ENCODE measurements at regions not wholly inside any gene's neighbourhood (a gene's known extent, or its start where the extent isn't known, plus 50 kb on each side); places are given as distances from the start of the nearest gene placed in this dataset.

GRCh38 chr6:81689580-81689979 is 62.9 kb downstream of the TENT5A start:
- H3K23me2 ChIP-seq (ENCODE audit: low read depth, low read length) = no peaks in the 10 kb centered on the region
- no peak overlapping the region for H3K18ac ChIP-seq (ENCODE audit: extremely low read depth, low read length)
- no peaks in the 10 kb centered on the region for H3K79me1 ChIP-seq (ENCODE audit: low read depth, low read length)
- H3K4ac ChIP-seq (replicated peaks; ENCODE audit: insufficient read length, low read depth, low read length) = no peak overlapping the region
- H4K8ac ChIP-seq (ENCODE audit: extremely low read depth, insufficient read depth, low read length) = no peak overlapping the region
- no peaks in the 10 kb centered on the region for H3K79me2 ChIP-seq (ENCODE audit: control insufficient read depth in 1 of 2, insufficient read depth in 2 of 2, low read length in 2 of 2)
- H2AK5ac ChIP-seq (ENCODE audit: low read depth, low read length) = no peak overlapping the region
- 90% methylated on average over 3 of the region's 3 CpGs; no CpG with 5 or more reads in 1 of the 2 experiments for WGBS, 2 experiments (ENCODE audit: extremely low coverage in 1 of 2, insufficient coverage in 1 of 2, insufficient read length in 1 of 2, insufficient replicate concordance in 2 of 2, low coverage in 1 of 2, low lambda C conversion rate in 2 of 2, missing lambda C conversion rate in 1 of 2)
- no peaks in the 10 kb centered on the region for H3K9me3 ChIP-seq (ENCODE audit: insufficient read depth in 2 of 2, low read depth in 1 of 2, low read length in 1 of 2)
- no peaks in the 10 kb centered on the region for H3K4me1 ChIP-seq (replicated peaks in 1 of 4; ENCODE audit: control insufficient read depth in 3 of 4, insufficient read depth in 4 of 4, low read length in 3 of 4)
- H2BK20ac ChIP-seq (ENCODE audit: low read length) = no peak overlapping the region
- DNase-seq (ENCODE audit: low read depth in 1 of 2, low spot score in 2 of 2) (no peak), FAIRE-seq (no peak)
- no peak overlapping the region for H4K91ac ChIP-seq (replicated peaks; ENCODE audit: insufficient read length, low read length)
- no peaks in the 10 kb centered on the region for H4K20me1 ChIP-seq (replicated peaks in 1 of 2; ENCODE audit: control insufficient read depth in 1 of 2, insufficient read depth in 2 of 2, low read length in 2 of 2)
- TF ChIP-seq HDAC2 (IDR thresholded peaks at IDR 0.05; ENCODE audit: borderline replicate concordance in 1 of 2, low read depth in 2 of 2, low read length in 2 of 2) (no peak), SIX5 (IDR thresholded peaks at IDR 0.05; ENCODE audit: low read depth, low read length) (no peak), SIRT6 (IDR thresholded peaks at IDR 0.05; ENCODE audit: low read length) (no peak), EZH2 (IDR thresholded peaks at IDR 0.05; ENCODE audit: low read depth, low read length, severe bottlenecking) (no peak)
- no peak overlapping the region for H2BK15ac ChIP-seq (ENCODE audit: low read length)
- CTCF ChIA-PET (ENCODE audit: partially characterized antibody) = no interaction called here
- no peak overlapping the region for H3K14ac ChIP-seq (ENCODE audit: insufficient read length)
- H2AFZ ChIP-seq (ENCODE audit: low read length) = no peak overlapping the region
- H3K9ac ChIP-seq (replicated peaks in 1 of 4; ENCODE audit: extremely low read depth in 1 of 4, low read depth in 3 of 4, low read length in 3 of 4) = no peak overlapping the region
- H3K36me3 ChIP-seq (ENCODE audit: control insufficient read depth in 2 of 4, insufficient read depth in 4 of 4, low read length in 3 of 4) = no peaks in the 10 kb centered on the region
- no peak overlapping the region for H2BK120ac ChIP-seq (replicated peaks; ENCODE audit: low read depth, low read length)
- H3K4me2 ChIP-seq (ENCODE audit: insufficient read depth in 1 of 2, low read depth in 2 of 2, low read length in 2 of 2) = no peak overlapping the region
- H3K56ac ChIP-seq (replicated peaks; ENCODE audit: insufficient read length, low read depth, low read length) = no peak overlapping the region
- H2BK12ac ChIP-seq (ENCODE audit: low read depth, low read length) = no peak overlapping the region
- POLR2A ChIA-PET (ENCODE audit: partially characterized antibody) = no interaction called here
- H3K4me3 ChIP-seq (ENCODE audit: extremely low read depth in 1 of 4, insufficient read depth in 2 of 4, low read depth in 3 of 4, low read length in 4 of 4) = no peak overlapping the region
- no peak overlapping the region for H2BK5ac ChIP-seq (ENCODE audit: low read depth, low read length)
- H3K27me3 ChIP-seq (replicated peaks in 1 of 4; ENCODE audit: control insufficient read depth in 3 of 4, extremely low read depth in 1 of 4, insufficient read depth in 3 of 4, low read length in 3 of 4) = no peaks in the 10 kb centered on the region
- H3K27ac ChIP-seq (ENCODE audit: low read depth, low read length) = no peak overlapping the region
- H4K5ac ChIP-seq (ENCODE audit: insufficient read length, low read depth, low read length) = no peak overlapping the region
- H3K23ac ChIP-seq (ENCODE audit: insufficient read length) = no peak overlapping the region

Measured in H1 (cell line).